H9 (cell line): ENCODE measurements at regions not wholly inside any gene's neighbourhood (a gene's known extent, or its start where the extent isn't known, plus 50 kb on each side); places are given as distances from the start of the nearest gene placed in this dataset.

Experiments used
- DNase-seq: peaks from one replicate; pipeline ENCODE4 v3.0.0-alpha.2; 2017
- H2AFZ ChIP-seq: one replicate; pipeline ENCODE4 v1.6.1; 2013; ENCODE audit warnings: mild to moderate bottlenecking, low read length, control low read depth, moderate library complexity
- H2AK5ac ChIP-seq: 2 replicates; pipeline ENCODE4 v1.6.1; 2013; ENCODE audit warnings: low read length, control low read depth, mixed read lengths; ENCODE audit not compliant: insufficient read length
- H2BK120ac ChIP-seq: one replicate; pipeline ENCODE4 v1.6.1; 2013; ENCODE audit warnings: low read depth, mild to moderate bottlenecking, low read length, control low read depth, inconsistent platforms; ENCODE audit not compliant: poor library complexity, severe bottlenecking
- H2BK12ac ChIP-seq: 2 replicates; pipeline ENCODE4 v1.6.1; 2013; ENCODE audit warnings: low read length, control low read depth, mixed read lengths, low read depth; ENCODE audit not compliant: insufficient read length
- H2BK15ac ChIP-seq: 2 replicates; pipeline ENCODE4 v1.6.1; 2013; ENCODE audit warnings: low read depth, low read length, control low read depth
- H2BK20ac ChIP-seq: one replicate; pipeline ENCODE4 v1.6.1; 2013; ENCODE audit warnings: low read depth, mild to moderate bottlenecking, low read length, control low read depth, inconsistent platforms; ENCODE audit not compliant: poor library complexity, severe bottlenecking
- H2BK5ac ChIP-seq: 2 replicates; pipeline ENCODE4 v1.6.1; 2013; ENCODE audit warnings: low read length, control low read depth, mixed read lengths; ENCODE audit not compliant: insufficient read length
- H3K14ac ChIP-seq: 2 replicates; pipeline ENCODE4 v1.6.1; 2013; ENCODE audit warnings: low read length, control low read depth; ENCODE audit not compliant: insufficient read depth
- H3K18ac ChIP-seq: 2 replicates; pipeline ENCODE4 v1.6.1; 2013; ENCODE audit warnings: low read depth, mild to moderate bottlenecking, mixed read lengths, low read length, control low read depth; ENCODE audit not compliant: insufficient read length
- H3K23ac ChIP-seq: 2 replicates; pipeline ENCODE4 v1.6.1; 2013; ENCODE audit warnings: low read length, control low read depth, mixed read lengths, low read depth; ENCODE audit not compliant: insufficient read length
- H3K23me2 ChIP-seq: 2 replicates; pipeline ENCODE4 v1.6.1; 2013; ENCODE audit warnings: low read depth, mild to moderate bottlenecking, mixed read lengths, low read length, control low read depth; ENCODE audit not compliant: insufficient read length, poor library complexity, severe bottlenecking
- H3K27ac ChIP-seq: 2 replicates; pipeline ENCODE4 v1.5.1; 2013; ENCODE audit warnings: low read length, control low read depth, mixed read lengths, low read depth; ENCODE audit not compliant: insufficient read length
- H3K27me3 ChIP-seq: 2 replicates; pipeline ENCODE4 v1.6.1; 2013; ENCODE audit warnings: low read length, control low read depth, inconsistent platforms; ENCODE audit not compliant: insufficient read depth
- H3K4ac ChIP-seq: 2 replicates; pipeline ENCODE4 v1.6.1; 2013; ENCODE audit warnings: low read depth, mild to moderate bottlenecking, control low read depth, inconsistent platforms, low read length, moderate library complexity
- H3K4me1 ChIP-seq: 2 replicates; pipeline ENCODE4 v1.6.1; 2013; ENCODE audit warnings: low read length, control low read depth, inconsistent platforms; ENCODE audit not compliant: insufficient read depth
- H3K4me2 ChIP-seq: 2 replicates; pipeline ENCODE4 v1.6.1; 2013; ENCODE audit warnings: low read length, control low read depth, mixed read lengths; ENCODE audit not compliant: insufficient read length, insufficient read depth
- H3K56ac ChIP-seq: 2 replicates; pipeline ENCODE4 v1.6.1; 2013; ENCODE audit warnings: low read depth, mild to moderate bottlenecking, mixed read lengths, low read length, control low read depth; ENCODE audit not compliant: insufficient read length
- H3K79me1 ChIP-seq: 2 replicates; pipeline ENCODE4 v1.6.1; 2013; ENCODE audit warnings: low read depth, mild to moderate bottlenecking, moderate library complexity, low read length, control low read depth, inconsistent platforms; ENCODE audit not compliant: insufficient read depth, poor library complexity, severe bottlenecking
- H3K79me2 ChIP-seq: 2 replicates; pipeline ENCODE4 v1.6.1; 2013; ENCODE audit warnings: low read length, control low read depth, inconsistent platforms; ENCODE audit not compliant: insufficient read depth
- H3K9ac ChIP-seq: 2 replicates; pipeline ENCODE4 v1.6.1; 2013; ENCODE audit warnings: low read length, control low read depth, mixed read lengths; ENCODE audit not compliant: insufficient read length; ENCODE audit errors: extremely low read depth
- H3K9me3 ChIP-seq: one replicate; pipeline ENCODE4 v1.6.1; 2013; ENCODE audit warnings: low read depth, low read length, inconsistent platforms; ENCODE audit not compliant: control insufficient read depth
- H3T11ph ChIP-seq: one replicate; pipeline ENCODE4 v1.6.1; 2013; ENCODE audit warnings: mild to moderate bottlenecking, low read length, control low read depth, inconsistent platforms
- H4K20me1 ChIP-seq: one replicate; pipeline ENCODE4 v1.6.1; 2013; ENCODE audit not compliant: control insufficient read depth, insufficient read length, insufficient read depth
- H4K5ac ChIP-seq: 2 replicates; pipeline ENCODE4 v1.6.1; 2013; ENCODE audit warnings: low read depth, mild to moderate bottlenecking, mixed read lengths, low read length, control low read depth; ENCODE audit not compliant: insufficient read length
- H4K8ac ChIP-seq: replicated peaks from 2 replicates; pipeline ENCODE4 v1.6.1; 2013; ENCODE audit warnings: low read length, control low read depth, mixed read lengths, low read depth; ENCODE audit not compliant: insufficient read length
- H4K91ac ChIP-seq: 2 replicates; pipeline ENCODE4 v1.6.1; 2013; ENCODE audit warnings: low read depth, mild to moderate bottlenecking, moderate library complexity, mixed read lengths, low read length, control low read depth; ENCODE audit not compliant: insufficient read length
- H3K27ac Mint-ChIP-seq, 3 experiments: 2 replicates in 2 of 3; 3 replicates in 1 of 3; pipeline ENCODE4 v1.8.0; 2020 to 2021; ENCODE audit warnings: mixed read lengths in 3 of 3, mild to moderate bottlenecking in 1 of 3, moderate library complexity in 1 of 3
- H3K27me3 Mint-ChIP-seq: 2 replicates; pipeline ENCODE4 v1.8.0; 2021; ENCODE audit warnings: low read depth, mild to moderate bottlenecking, moderate library complexity, mixed read lengths
- H3K36me3 Mint-ChIP-seq, 3 experiments: 2 replicates in 2 of 3; 3 replicates in 1 of 3; pipeline ENCODE4 v1.8.0; 2020 to 2021; ENCODE audit warnings: low read depth in 3 of 3, mixed read lengths in 3 of 3; ENCODE audit not compliant: insufficient read depth in 1 of 3
- H3K4me1 Mint-ChIP-seq, 2 experiments: 2 replicates each; pipeline ENCODE4 v1.8.0; 2020; ENCODE audit warnings: mixed read lengths in 2 of 2
- H3K4me3 Mint-ChIP-seq, 2 experiments: 2 replicates in 1 of 2; 3 replicates in 1 of 2; pipeline ENCODE4 v1.8.0; 2020 to 2021; ENCODE audit warnings: mild to moderate bottlenecking in 2 of 2, mixed read lengths in 2 of 2, moderate library complexity in 1 of 2
- H3K9me3 Mint-ChIP-seq, 2 experiments: 2 replicates in 1 of 2; 3 replicates in 1 of 2; pipeline ENCODE4 v1.8.0; 2020; ENCODE audit warnings: mild to moderate bottlenecking in 2 of 2, mixed read lengths in 2 of 2, moderate library complexity in 1 of 2
- whole genome bisulfite sequencing: extraction: QIAGEN DNeasy Blood & Tissue Kit; methylation state at CpG from one replicate; pipeline ENCODE4 v1.1.7; 2013; ENCODE audit warnings: missing lambda C conversion rate, low lambda C conversion rate, mixed read lengths; ENCODE audit not compliant: insufficient read length; ENCODE audit errors: extremely low coverage; 5-methylcytosine and 5-hydroxymethylcytosine counted together
- TF ChIP-seq, protein P1 (sequence below): fragments of 200-600 bp; sonication (generic); conservative IDR thresholded peaks from 3 replicates; pipeline ENCODE4 v1.8.0; 2021; ENCODE audit warnings: antibody characterized with exemption, mild to moderate bottlenecking

DNA sequence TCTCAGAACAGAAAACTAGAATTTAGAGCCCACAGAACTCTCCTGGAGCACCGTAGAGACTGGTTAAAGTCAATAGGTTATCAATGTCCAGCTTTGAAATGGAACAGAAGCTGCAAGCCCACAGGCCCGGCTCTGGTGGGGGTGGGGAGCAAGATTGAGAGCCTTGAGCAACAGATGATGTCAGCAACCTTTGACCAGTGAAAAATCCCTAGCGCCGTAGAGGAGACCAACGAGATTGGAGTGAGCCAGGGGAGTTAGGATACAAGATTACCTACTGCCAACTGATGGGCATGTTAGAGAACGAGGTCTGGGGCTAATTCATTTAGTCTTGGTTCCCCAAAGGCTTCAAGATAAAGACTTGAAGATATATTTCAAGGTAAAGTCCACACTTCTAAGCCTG is 345.5 kb upstream of the LMCD1 start:
- no CpG with 5 or more reads among the region's 6 CpGs for WGBS
- H2BK120ac ChIP-seq = no peak overlapping the region
- no peak overlapping the region for H2BK15ac ChIP-seq
- H3K79me1 ChIP-seq = no peaks in the 10 kb centered on the region
- no peaks in the 10 kb centered on the region for H3K9me3 ChIP-seq
- no peaks in the 10 kb centered on the region for H3K9me3 Mint-ChIP-seq
- no peak overlapping the region for H3K9ac ChIP-seq
- H3K27ac Mint-ChIP-seq = no peak overlapping the region
- H2BK5ac ChIP-seq = no peak overlapping the region
- H3K4ac ChIP-seq = no peak overlapping the region
- no peak for DNase-seq
- no peaks in the 10 kb centered on the region for H3K4me1 ChIP-seq
- no peaks in the 10 kb centered on the region for H3K79me2 ChIP-seq
- H3K4me2 ChIP-seq = no peak overlapping the region
- no peaks in the 10 kb centered on the region for H3K23me2 ChIP-seq
- no peak overlapping the region for H2BK12ac ChIP-seq
- H3K14ac ChIP-seq = no peak overlapping the region
- no peak overlapping the region for H3K56ac ChIP-seq
- no peak overlapping the region for H2BK20ac ChIP-seq
- H4K5ac ChIP-seq = no peak overlapping the region
- H3K27me3 Mint-ChIP-seq = no peaks in the 10 kb centered on the region
- H4K20me1 ChIP-seq = no peaks in the 10 kb centered on the region
- H3K18ac ChIP-seq = no peak overlapping the region
- no peak overlapping the region for H3T11ph ChIP-seq
- H4K8ac ChIP-seq = no peak overlapping the region
- no peak overlapping the region for H2AFZ ChIP-seq
- H4K91ac ChIP-seq = no peak overlapping the region
- no peaks in the 10 kb centered on the region for H3K27me3 ChIP-seq
- TF ChIP-seq, protein P1, sequence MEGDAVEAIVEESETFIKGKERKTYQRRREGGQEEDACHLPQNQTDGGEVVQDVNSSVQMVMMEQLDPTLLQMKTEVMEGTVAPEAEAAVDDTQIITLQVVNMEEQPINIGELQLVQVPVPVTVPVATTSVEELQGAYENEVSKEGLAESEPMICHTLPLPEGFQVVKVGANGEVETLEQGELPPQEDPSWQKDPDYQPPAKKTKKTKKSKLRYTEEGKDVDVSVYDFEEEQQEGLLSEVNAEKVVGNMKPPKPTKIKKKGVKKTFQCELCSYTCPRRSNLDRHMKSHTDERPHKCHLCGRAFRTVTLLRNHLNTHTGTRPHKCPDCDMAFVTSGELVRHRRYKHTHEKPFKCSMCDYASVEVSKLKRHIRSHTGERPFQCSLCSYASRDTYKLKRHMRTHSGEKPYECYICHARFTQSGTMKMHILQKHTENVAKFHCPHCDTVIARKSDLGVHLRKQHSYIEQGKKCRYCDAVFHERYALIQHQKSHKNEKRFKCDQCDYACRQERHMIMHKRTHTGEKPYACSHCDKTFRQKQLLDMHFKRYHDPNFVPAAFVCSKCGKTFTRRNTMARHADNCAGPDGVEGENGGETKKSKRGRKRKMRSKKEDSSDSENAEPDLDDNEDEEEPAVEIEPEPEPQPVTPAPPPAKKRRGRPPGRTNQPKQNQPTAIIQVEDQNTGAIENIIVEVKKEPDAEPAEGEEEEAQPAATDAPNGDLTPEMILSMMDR = no peak
- no peak overlapping the region for H3K4me3 Mint-ChIP-seq
- H3K23ac ChIP-seq = no peak overlapping the region
- no peaks in the 10 kb centered on the region; a peak in 1 of 7 replicates for H3K36me3 Mint-ChIP-seq
- H3K4me1 Mint-ChIP-seq = no peaks in the 10 kb centered on the region
- no peak overlapping the region for H2AK5ac ChIP-seq
- H3K27ac ChIP-seq = no peak overlapping the region
